HL-60 (cell line): ENCODE measurements at regions not wholly inside any gene's neighbourhood (a gene's known extent, or its start where the extent isn't known, plus 50 kb on each side); places are given as distances from the start of the nearest gene placed in this dataset.

Experiments used
- DNase-seq, 2 experiments: peaks; one replicate each; pipeline ENCODE4 v3.0.0-alpha.2; 2010 to 2020; ENCODE audit warnings: low read depth in 1 of 2, low spot score in 1 of 2
- H3K27ac ChIP-seq: fragments of 250-450 bp; sonication (Bioruptor Pico); replicated peaks from 2 replicates; pipeline ENCODE4 v1.5.1; 2020; ENCODE audit warnings: mild to moderate bottlenecking, moderate library complexity
- H3K27me3 ChIP-seq: fragments of 250-450 bp; sonication (Bioruptor Pico); 2 replicates; pipeline ENCODE4 v1.5.1; 2021; ENCODE audit warnings: mild to moderate bottlenecking, moderate library complexity; ENCODE audit not compliant: insufficient read depth, poor library complexity, severe bottlenecking
- H3K4me3 ChIP-seq: replicated peaks from 2 replicates; pipeline ENCODE4 v1.5.1; 2011; ENCODE audit warnings: mild to moderate bottlenecking, control low read depth, low read length; ENCODE audit not compliant: insufficient read depth
- CTCF ChIP-seq: IDR thresholded peaks from one replicate; pipeline ENCODE4 v1.5.1; 2011; ENCODE audit warnings: low read length, control low read depth, inconsistent platforms; ENCODE audit not compliant: insufficient read depth
- GABPA ChIP-seq: IDR thresholded peaks from 2 replicates; pipeline ENCODE4 v1.6.1; 2012; ENCODE audit warnings: low read depth
- POLR2AphosphoS5 ChIP-seq: IDR thresholded peaks from 2 replicates; pipeline ENCODE4 v1.6.1; 2012; ENCODE audit warnings: low read depth
- REST ChIP-seq: IDR thresholded peaks from 2 replicates; pipeline ENCODE4 v1.6.1; 2012; ENCODE audit warnings: low read depth; ENCODE audit not compliant: insufficient replicate concordance
- SPI1 ChIP-seq: IDR thresholded peaks from 2 replicates; pipeline ENCODE4 v1.6.1; 2012; ENCODE audit warnings: low read depth, mild to moderate bottlenecking, borderline replicate concordance

- Histone ChIP-seq H3K27ac (no peak overlapping the region), H3K4me3 (no peak overlapping the region), H3K27me3 (peaks cover 6% of the 10 kb centered on the region)
- TF ChIP-seq POLR2AphosphoS5 (no peak), GABPA (no peak), CTCF (no peak), SPI1 (no peak), REST (no peak)
- DNase-seq, result no peak
These were observed 231.8 kb downstream of the KCNS3 start for GRCh38 chr2:18110222-18110621.

- H3K27ac ChIP-seq, result no peak overlapping the region
- TF ChIP-seq SPI1 (no peak), GABPA (no peak), CTCF (no peak), POLR2AphosphoS5 (no peak), REST (no peak)
- H3K4me3 ChIP-seq, result no peak overlapping the region
- DNase-seq, result no peak
- H3K27me3 ChIP-seq, result peaks cover 6% of the 10 kb centered on the region
These were observed 228.4 kb downstream of the KCNS3 start for GRCh38 chr2:18106841-18107240.

- no peak for DNase-seq
- Histone ChIP-seq H3K27ac (no peak overlapping the region), H3K4me3 (no peak overlapping the region), H3K27me3 (peaks cover 6% of the 10 kb centered on the region)
- TF ChIP-seq CTCF, result no peak
- TF ChIP-seq GABPA, result no peak
- TF ChIP-seq SPI1, result no peak
- no peak for TF ChIP-seq POLR2AphosphoS5
- no peak for TF ChIP-seq REST
These were observed 227.5 kb downstream of the KCNS3 start for GRCh38 chr2:18105929-18106328.
